ENCODE measurements at regions not wholly inside any gene's neighbourhood (a gene's known extent, or its start where the extent isn't known, plus 50 kb on each side); places are given as distances from the start of the nearest gene placed in this dataset.

DNA sequence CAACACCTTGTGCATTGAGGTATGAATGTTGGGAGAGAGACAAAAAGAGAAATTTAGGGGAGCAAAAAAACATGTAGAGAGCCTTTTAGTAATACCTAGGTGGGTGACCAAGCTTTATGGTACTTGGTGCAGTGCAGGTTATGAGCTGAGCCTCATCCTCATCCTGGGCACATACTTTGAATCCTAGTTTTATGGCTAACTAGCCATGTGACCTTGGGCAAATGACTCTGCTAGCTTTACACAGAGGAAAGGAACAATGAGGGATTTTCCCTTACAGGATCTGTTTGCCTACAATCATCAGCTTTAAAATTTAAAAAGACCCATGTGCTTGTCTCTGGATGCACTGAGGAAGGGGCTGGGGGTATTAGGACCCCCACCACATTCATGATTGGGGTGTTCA lies 187.8 kb upstream of the ISX start:
- no peaks in the 10 kb centered on the region for H3K9me2 ChIP-seq (replicated peaks; ENCODE audit: insufficient read depth, low read length)

GRCh38 chr22:34879001-34879400 lies 187.0 kb upstream of the ISX start:
- H4K20me1 ChIP-seq (ENCODE audit: low read depth, low read length), result no peaks in the 10 kb centered on the region
- no peaks in the 10 kb centered on the region for H3K9me3 ChIP-seq (ENCODE audit: insufficient read depth, low read length)
- no peaks in the 10 kb centered on the region for H3K27me3 ChIP-seq (ENCODE audit: low read length)
- H3K9ac ChIP-seq (ENCODE audit: low read length), result no peak overlapping the region
- no peaks in the 10 kb centered on the region for H3K9me2 ChIP-seq (replicated peaks; ENCODE audit: insufficient read depth, low read length)
- no peak overlapping the region for H2AFZ ChIP-seq (ENCODE audit: low read depth, low read length, severe bottlenecking)
- H3F3A ChIP-seq (ENCODE audit: insufficient read depth), result no peaks in the 10 kb centered on the region
- no peak overlapping the region for H3K4me3 ChIP-seq (ENCODE audit: insufficient read depth, low read length, poor library complexity, severe bottlenecking)
- H3K36me3 ChIP-seq (ENCODE audit: low read length), result no peaks in the 10 kb centered on the region
- TF ChIP-seq, protein P1, sequence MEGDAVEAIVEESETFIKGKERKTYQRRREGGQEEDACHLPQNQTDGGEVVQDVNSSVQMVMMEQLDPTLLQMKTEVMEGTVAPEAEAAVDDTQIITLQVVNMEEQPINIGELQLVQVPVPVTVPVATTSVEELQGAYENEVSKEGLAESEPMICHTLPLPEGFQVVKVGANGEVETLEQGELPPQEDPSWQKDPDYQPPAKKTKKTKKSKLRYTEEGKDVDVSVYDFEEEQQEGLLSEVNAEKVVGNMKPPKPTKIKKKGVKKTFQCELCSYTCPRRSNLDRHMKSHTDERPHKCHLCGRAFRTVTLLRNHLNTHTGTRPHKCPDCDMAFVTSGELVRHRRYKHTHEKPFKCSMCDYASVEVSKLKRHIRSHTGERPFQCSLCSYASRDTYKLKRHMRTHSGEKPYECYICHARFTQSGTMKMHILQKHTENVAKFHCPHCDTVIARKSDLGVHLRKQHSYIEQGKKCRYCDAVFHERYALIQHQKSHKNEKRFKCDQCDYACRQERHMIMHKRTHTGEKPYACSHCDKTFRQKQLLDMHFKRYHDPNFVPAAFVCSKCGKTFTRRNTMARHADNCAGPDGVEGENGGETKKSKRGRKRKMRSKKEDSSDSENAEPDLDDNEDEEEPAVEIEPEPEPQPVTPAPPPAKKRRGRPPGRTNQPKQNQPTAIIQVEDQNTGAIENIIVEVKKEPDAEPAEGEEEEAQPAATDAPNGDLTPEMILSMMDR (IDR thresholded peaks at IDR 0.05; ENCODE audit: insufficient read depth, low read length, poor library complexity, severe bottlenecking), result no peak
- TF ChIP-seq EZH2phosphoT487 (conservative IDR thresholded peaks at IDR 0.05; ENCODE audit: low read length), result no peak
- H3K79me2 ChIP-seq (ENCODE audit: insufficient read depth, low read length), result no peaks in the 10 kb centered on the region
- no peak overlapping the region for H3K4me2 ChIP-seq (ENCODE audit: low read depth, low read length, poor library complexity, severe bottlenecking)
- H3K27ac ChIP-seq (ENCODE audit: low read depth, low read length), result no peak overlapping the region

More for the DNA sequence above, 187.8 kb upstream of the ISX start:
- TF ChIP-seq, protein P1 (IDR thresholded peaks at IDR 0.05; ENCODE audit: insufficient read depth, low read length, poor library complexity, severe bottlenecking), result no peak
- no peak for TF ChIP-seq EZH2phosphoT487 (conservative IDR thresholded peaks at IDR 0.05; ENCODE audit: low read length)
- Histone ChIP-seq H3K27ac (ENCODE audit: low read depth, low read length) (no peak overlapping the region), H2AFZ (ENCODE audit: low read depth, low read length, severe bottlenecking) (no peak overlapping the region), H3K9ac (ENCODE audit: low read length) (no peak overlapping the region), H3K4me3 (ENCODE audit: insufficient read depth, low read length, poor library complexity, severe bottlenecking) (no peak overlapping the region), H3K79me2 (ENCODE audit: insufficient read depth, low read length) (no peaks in the 10 kb centered on the region), H3F3A (ENCODE audit: insufficient read depth) (no peaks in the 10 kb centered on the region), H3K36me3 (ENCODE audit: low read length) (no peaks in the 10 kb centered on the region), H3K4me2 (ENCODE audit: low read depth, low read length, poor library complexity, severe bottlenecking) (no peak overlapping the region), H3K27me3 (ENCODE audit: low read length) (no peaks in the 10 kb centered on the region), H3K9me3 (ENCODE audit: insufficient read depth, low read length) (no peaks in the 10 kb centered on the region), H4K20me1 (ENCODE audit: low read depth, low read length) (no peaks in the 10 kb centered on the region)

DNA sequence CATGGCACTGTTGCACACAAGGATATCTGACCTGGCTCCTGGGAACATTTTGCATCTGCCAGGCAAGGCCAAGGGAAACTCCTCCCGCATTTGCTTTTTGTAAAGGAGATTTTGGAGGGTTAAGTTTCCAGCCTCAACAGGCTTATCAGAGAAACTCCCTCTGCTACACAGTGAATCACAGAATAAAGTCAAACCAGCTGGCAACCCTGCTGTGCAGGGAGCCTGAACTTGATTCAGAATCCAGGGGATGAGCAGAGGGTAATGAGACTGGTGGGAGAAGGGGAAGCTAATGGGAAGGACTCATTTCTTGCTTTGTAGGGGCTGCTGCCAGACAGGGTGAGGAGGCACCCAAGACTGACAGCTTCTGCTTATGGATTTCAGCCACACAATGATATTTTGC lies 185.3 kb upstream of the ISX start:
- no peaks in the 10 kb centered on the region for H3K36me3 ChIP-seq (ENCODE audit: low read length)
- no peaks in the 10 kb centered on the region for H3F3A ChIP-seq (ENCODE audit: insufficient read depth)
- H2AFZ ChIP-seq (ENCODE audit: low read depth, low read length, severe bottlenecking), result no peak overlapping the region
- no peak overlapping the region for H3K9ac ChIP-seq (ENCODE audit: low read length)
- no peaks in the 10 kb centered on the region for H3K9me3 ChIP-seq (ENCODE audit: insufficient read depth, low read length)
- H3K4me3 ChIP-seq (ENCODE audit: insufficient read depth, low read length, poor library complexity, severe bottlenecking), result no peak overlapping the region
- H3K79me2 ChIP-seq (ENCODE audit: insufficient read depth, low read length), result no peaks in the 10 kb centered on the region
- H3K4me2 ChIP-seq (ENCODE audit: low read depth, low read length, poor library complexity, severe bottlenecking), result no peak overlapping the region
- no peaks in the 10 kb centered on the region for H3K9me2 ChIP-seq (replicated peaks; ENCODE audit: insufficient read depth, low read length)
- H3K27me3 ChIP-seq (ENCODE audit: low read length), result no peaks in the 10 kb centered on the region
- no peaks in the 10 kb centered on the region for H4K20me1 ChIP-seq (ENCODE audit: low read depth, low read length)
- H3K27ac ChIP-seq (ENCODE audit: low read depth, low read length), result no peak overlapping the region
- TF ChIP-seq, protein P1 (IDR thresholded peaks at IDR 0.05; ENCODE audit: insufficient read depth, low read length, poor library complexity, severe bottlenecking), result no peak
- TF ChIP-seq EZH2phosphoT487 (conservative IDR thresholded peaks at IDR 0.05; ENCODE audit: low read length), result no peak

All from SU-DHL-6 (cell line).